Naive B cell (primary cell): ENCODE measurements at regions not wholly inside any gene's neighbourhood (a gene's known extent, or its start where the extent isn't known, plus 50 kb on each side); places are given as distances from the start of the nearest gene placed in this dataset.
"Not testable (repeated sequence)": the region's sequence is repeated elsewhere in the genome, so short reads cannot be mapped to it uniquely, and the experiment has no call there.

Source experiments
- ATAC-seq, 2 donors: fragments of 150-1000 bp; cut with Tn5 transposase; 2 replicates each; pipeline ENCODE4 v1.10.0; 2021; ENCODE audit warnings: low read depth in 2 of 2, mild to moderate bottlenecking in 2 of 2, moderate library complexity in 2 of 2
- DNase-seq: peaks from one replicate; pipeline ENCODE4 v3.0.0; 2022
- H3K27ac Mint-ChIP-seq, 6 donors: one replicate each; pipeline ENCODE4 v1.8.0; 2020 to 2022; ENCODE audit warnings: mild to moderate bottlenecking in 6 of 6, mixed read lengths in 6 of 6, moderate library complexity in 5 of 6, inconsistent platforms in 2 of 6
- H3K27me3 Mint-ChIP-seq, 3 donors: one replicate each; pipeline ENCODE4 v1.8.0; 2021 to 2022; ENCODE audit warnings: mixed read lengths in 3 of 3, mild to moderate bottlenecking in 1 of 3
- H3K36me3 Mint-ChIP-seq, 2 donors: one replicate each; pipeline ENCODE4 v1.8.0; 2020 to 2022; ENCODE audit warnings: mixed read lengths in 2 of 2, inconsistent platforms in 1 of 2, mild to moderate bottlenecking in 1 of 2
- H3K4me1 Mint-ChIP-seq, 3 donors: one replicate each; pipeline ENCODE4 v1.8.0; 2020 to 2022; ENCODE audit warnings: mixed read lengths in 3 of 3, inconsistent platforms in 1 of 3, mild to moderate bottlenecking in 1 of 3, moderate library complexity in 1 of 3
- H3K4me3 Mint-ChIP-seq, 8 donors: one replicate each; pipeline ENCODE4 v1.8.0; 2020 to 2022; ENCODE audit warnings: mild to moderate bottlenecking in 8 of 8, mixed read lengths in 8 of 8, moderate library complexity in 8 of 8, inconsistent platforms in 2 of 8
- H3K9me3 Mint-ChIP-seq, 7 donors: one replicate each; pipeline ENCODE4 v1.8.0; 2020 to 2022; ENCODE audit warnings: mixed read lengths in 7 of 7, mild to moderate bottlenecking in 5 of 7, inconsistent platforms in 2 of 7, moderate library complexity in 1 of 7

DNA sequence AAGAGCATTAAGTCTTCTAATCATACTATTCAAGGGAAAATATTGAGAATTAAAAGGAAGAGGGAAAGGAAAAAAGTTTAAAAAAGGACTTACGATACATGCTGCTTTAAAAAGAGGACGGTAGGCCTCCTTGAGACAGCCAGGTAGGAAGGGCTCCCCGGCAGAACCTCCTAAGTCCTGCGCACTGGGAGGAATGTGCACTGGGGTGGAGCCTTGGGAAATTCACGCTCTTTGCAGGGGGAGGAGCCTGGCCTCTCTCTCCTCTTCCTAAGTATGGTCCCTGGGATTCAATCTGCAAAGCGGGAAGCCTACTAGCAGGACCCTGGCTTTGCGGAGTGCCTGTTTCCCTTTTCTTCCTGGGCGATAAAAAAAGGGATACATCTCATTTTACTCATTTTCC is 553.0 kb downstream of the RPS29 start:
- Mint-ChIP-seq H3K27ac (peak overlapping the region in 2 of 6 donors; percentile 19 to 67), H3K4me3 (no peak overlapping the region), H3K4me1 (peaks cover 0 to 4% (median 0%) of the 10 kb centered on the region in 3 donors), H3K9me3 (no peaks in the 10 kb centered on the region), H3K36me3 (no peaks in the 10 kb centered on the region), H3K27me3 (no peaks in the 10 kb centered on the region)
- ATAC-seq (no peak), DNase-seq (no peak)

- not testable (repeated sequence) for ATAC-seq, H3K4me1 Mint-ChIP-seq, H3K36me3 Mint-ChIP-seq, DNase-seq, H3K4me3 Mint-ChIP-seq, H3K27me3 Mint-ChIP-seq, H3K9me3 Mint-ChIP-seq
- peak overlapping the region in 1 of 6 donors; percentile 61 for H3K27ac Mint-ChIP-seq
Observed at GRCh38 chr14:49031710-49032109, 554.5 kb downstream of the RPS29 start.

DNA sequence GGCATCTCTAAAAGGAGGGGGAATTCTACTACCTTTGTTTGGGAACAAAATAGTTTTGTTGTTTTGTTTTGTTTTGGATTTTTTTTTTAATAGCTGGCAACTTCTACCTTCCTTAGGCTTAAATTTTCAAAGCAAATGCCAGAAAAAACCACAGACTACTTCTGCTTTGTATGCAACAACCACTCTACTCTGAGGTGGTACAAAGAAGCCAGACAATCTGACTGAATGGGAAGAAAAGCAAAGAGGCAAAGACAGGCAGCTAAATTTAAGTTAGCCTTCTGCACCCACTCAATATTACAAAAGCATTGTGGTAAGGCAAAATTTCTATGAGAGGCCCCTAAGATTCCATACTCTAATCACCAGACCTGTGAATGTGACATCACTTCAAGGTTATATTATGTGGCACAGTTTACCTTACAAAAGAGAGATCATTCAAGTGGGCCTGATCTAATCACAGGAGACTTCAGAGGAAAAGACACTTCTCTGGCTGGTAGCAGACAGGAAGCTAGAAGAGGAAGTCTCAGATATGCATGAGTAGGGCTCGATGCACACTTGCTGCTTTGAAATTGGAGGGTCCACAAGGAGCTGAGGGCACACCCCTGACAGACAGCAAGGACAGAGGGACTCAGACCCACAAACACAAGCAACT is 566.6 kb downstream of the RPS29 start:
- Mint-ChIP-seq H3K4me3 (peak overlapping the region; percentile 24 to 88 (median 80)), H3K4me1 (peaks cover 38 to 63% (median 47%) of the 10 kb centered on the region in 3 donors), H3K27ac (peak overlapping the region; percentile 91 to 99 (median 96)), H3K9me3 (peaks cover 0 to 4% (median 0%) of the 10 kb centered on the region in 7 donors), H3K36me3 (no peaks in the 10 kb centered on the region), H3K27me3 (no peaks in the 10 kb centered on the region)
- DNase-seq: peak; percentile 57
- ATAC-seq: peak; percentile 87 to 88

DNA sequence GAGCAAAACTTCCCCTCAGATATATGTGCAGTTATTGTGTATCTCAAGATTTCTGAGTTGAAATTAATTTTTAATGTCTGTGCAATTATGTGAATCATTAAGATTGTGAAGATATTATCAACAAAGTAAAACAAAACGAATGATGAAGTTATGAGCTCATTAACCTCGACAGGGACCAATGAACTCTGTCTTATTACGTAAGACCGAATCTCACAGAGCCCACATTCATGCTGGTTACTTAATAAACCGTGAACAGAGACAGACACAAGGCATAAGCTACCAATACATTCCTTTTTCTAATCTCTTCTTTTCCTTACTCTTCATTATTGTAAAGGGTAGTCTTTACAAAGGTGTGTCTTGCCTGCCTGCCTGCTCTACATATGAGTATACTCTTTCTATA is 568.7 kb downstream of the RPS29 start:
- Mint-ChIP-seq H3K27me3 (no peaks in the 10 kb centered on the region), H3K9me3 (peaks cover 0 to 4% (median 0%) of the 10 kb centered on the region in 7 donors), H3K4me3 (peak overlapping the region in 4 of 8 donors; percentile 40 to 88 (median 69)), H3K27ac (peak overlapping the region; percentile 60 to 96 (median 92)), H3K36me3 (no peaks in the 10 kb centered on the region), H3K4me1 (peaks cover 38 to 58% (median 44%) of the 10 kb centered on the region in 3 donors)
- ATAC-seq (peak in 1 of 2 donors; percentile 11), DNase-seq (peak; percentile 11)

DNA sequence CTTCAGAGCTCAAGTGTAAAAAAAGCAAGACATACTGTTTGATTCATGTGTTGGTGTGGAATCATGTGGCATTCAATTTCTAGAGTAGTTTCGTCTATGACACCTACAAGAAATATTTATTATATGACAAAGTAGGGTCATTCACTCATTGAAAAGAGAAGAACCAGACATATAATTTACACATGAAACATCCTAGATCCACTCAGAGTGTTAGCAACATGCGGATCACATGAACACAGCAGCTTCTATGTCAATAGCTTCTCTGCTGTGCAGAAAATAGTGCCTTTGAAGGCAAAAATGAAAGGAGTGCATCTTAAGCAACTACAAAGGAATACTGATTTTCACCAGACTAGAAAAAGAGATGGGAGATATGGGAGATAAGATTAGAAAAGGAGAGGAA is 569.8 kb downstream of the RPS29 start:
- peak overlapping the region; percentile 29 to 91 (median 82) for H3K27ac Mint-ChIP-seq
- H3K9me3 Mint-ChIP-seq: no peaks in the 10 kb centered on the region
- no peaks in the 10 kb centered on the region for H3K36me3 Mint-ChIP-seq
- H3K27me3 Mint-ChIP-seq: no peaks in the 10 kb centered on the region
- DNase-seq (no peak), ATAC-seq (no peak)
- peak overlapping the region in 2 of 8 donors; percentile 0 to 47 for H3K4me3 Mint-ChIP-seq
- H3K4me1 Mint-ChIP-seq: peaks cover 38 to 52% (median 40%) of the 10 kb centered on the region in 3 donors

DNA sequence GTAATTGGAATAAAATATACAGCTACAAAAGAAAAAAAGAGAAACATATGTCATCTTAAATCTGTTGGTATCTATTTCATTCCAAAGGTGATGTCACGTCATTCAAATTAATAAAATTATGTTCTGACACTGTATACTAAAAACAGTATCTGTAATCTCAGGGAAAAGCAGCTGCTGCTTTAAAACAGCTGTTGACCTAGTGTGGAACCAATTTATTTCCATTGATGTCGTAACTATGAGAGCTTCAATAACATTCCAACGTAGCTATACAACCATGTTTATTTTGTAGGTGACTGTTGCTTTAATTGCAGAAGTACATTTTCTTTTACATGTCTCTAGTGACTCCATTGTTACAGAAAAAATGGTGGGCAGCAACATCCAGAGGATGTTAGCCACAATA is 571.7 kb downstream of the RPS29 start:
- no peak for ATAC-seq
- peaks cover 28 to 34% (median 30%) of the 10 kb centered on the region in 3 donors for H3K4me1 Mint-ChIP-seq

DNA sequence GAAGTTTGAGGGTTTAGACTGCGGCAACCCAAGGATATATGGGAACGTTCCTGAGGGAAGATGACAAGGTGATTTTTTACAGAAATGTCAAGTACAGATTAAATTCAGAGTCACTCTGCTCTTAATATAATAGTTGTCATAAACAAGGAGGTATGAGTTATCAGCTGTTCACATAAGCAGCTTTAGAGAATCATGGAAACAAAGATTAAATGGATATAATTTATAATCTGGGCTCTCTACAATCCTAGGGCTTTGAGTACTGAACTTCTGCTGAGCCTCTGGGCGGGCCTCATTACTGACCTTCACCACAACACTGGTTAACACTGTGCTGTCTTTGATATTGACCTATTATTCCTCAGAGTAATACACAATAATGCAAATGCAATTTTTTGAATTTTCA is 577.8 kb downstream of the RPS29 start:
- Mint-ChIP-seq H3K27me3 (peaks cover 0 to 4% (median 0%) of the 10 kb centered on the region in 3 donors), H3K4me3 (no peak overlapping the region), H3K36me3 (no peaks in the 10 kb centered on the region), H3K4me1 (no peaks in the 10 kb centered on the region), H3K27ac (no peak overlapping the region), H3K9me3 (peaks cover 0 to 2% (median 0%) of the 10 kb centered on the region in 7 donors)
- ATAC-seq: no peak
- no peak for DNase-seq

More for the DNA sequence above, 571.7 kb downstream of the RPS29 start:
- no peak for DNase-seq
- Mint-ChIP-seq H3K36me3 (no peaks in the 10 kb centered on the region), H3K27me3 (no peaks in the 10 kb centered on the region), H3K4me3 (no peak overlapping the region), H3K9me3 (no peaks in the 10 kb centered on the region), H3K27ac (no peak overlapping the region)

DNA sequence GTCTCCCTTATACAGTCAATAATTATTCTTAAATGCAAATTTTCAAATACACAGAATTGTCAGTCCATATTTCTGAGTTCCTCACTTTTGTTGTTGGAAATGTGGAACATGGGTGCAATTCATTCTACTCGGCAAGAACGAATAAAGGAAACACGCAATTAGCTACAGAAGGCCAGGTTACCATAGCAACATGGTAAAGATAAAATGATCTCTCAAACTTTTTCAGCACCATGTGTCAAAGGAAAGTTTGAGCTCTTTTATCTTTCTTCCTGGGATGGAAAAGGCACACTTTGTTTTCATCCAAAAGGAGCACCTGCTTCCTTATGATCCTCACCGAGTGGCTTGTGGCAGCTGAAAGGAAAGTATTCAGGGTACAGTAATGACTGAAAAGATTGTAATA is 595.0 kb downstream of the RPS29 start:
- no peak for ATAC-seq

DNA sequence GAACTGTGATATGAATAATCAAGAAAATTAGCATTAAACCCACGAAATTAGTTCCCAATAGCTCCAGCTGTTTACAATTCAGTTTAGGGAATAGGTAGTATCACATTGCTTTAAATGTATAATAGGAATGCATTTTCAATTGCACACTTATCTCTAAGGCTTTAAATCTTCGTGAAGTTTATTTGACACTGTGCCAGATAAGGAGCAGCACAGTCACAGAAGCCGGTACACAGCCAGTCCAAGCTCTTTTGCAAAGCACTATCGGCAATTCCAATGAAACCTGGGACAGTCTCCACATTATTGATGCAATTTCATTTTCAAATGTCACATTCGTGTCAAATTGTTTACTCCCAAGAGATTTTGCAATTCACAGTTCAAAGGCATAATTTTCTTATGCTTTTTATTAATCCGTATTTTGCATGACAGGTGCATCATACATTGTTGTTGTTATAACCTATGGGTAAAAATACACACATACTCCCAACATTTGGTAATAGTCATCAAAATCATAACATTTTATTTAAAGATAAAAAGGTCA is 602.8 kb downstream of the RPS29 start:
- DNase-seq: no peak
- H3K9me3 Mint-ChIP-seq: peaks cover 0 to 2% (median 0%) of the 10 kb centered on the region in 7 donors
- H3K4me3 Mint-ChIP-seq: no peak overlapping the region
- H3K36me3 Mint-ChIP-seq: no peaks in the 10 kb centered on the region
- no peak overlapping the region for H3K27ac Mint-ChIP-seq
- ATAC-seq: no peak
- H3K27me3 Mint-ChIP-seq: peaks cover 10 to 17% (median 15%) of the 10 kb centered on the region in 3 donors
- no peaks in the 10 kb centered on the region for H3K4me1 Mint-ChIP-seq

More for the DNA sequence above, 595.0 kb downstream of the RPS29 start:
- Mint-ChIP-seq H3K27ac (peak overlapping the region in 1 of 6 donors; percentile 47), H3K36me3 (no peaks in the 10 kb centered on the region), H3K9me3 (no peaks in the 10 kb centered on the region), H3K27me3 (peaks cover 5 to 17% (median 10%) of the 10 kb centered on the region in 3 donors), H3K4me1 (no peaks in the 10 kb centered on the region), H3K4me3 (no peak overlapping the region)
- DNase-seq: no peak

- Mint-ChIP-seq H3K4me3 (no peak overlapping the region), H3K4me1 (no peaks in the 10 kb centered on the region), H3K9me3 (peaks cover 0 to 7% (median 1%) of the 10 kb centered on the region in 7 donors), H3K36me3 (no peaks in the 10 kb centered on the region), H3K27me3 (peaks cover 10 to 15% (median 13%) of the 10 kb centered on the region in 3 donors), H3K27ac (no peak overlapping the region)
- DNase-seq (no peak), ATAC-seq (peak in 1 of 2 donors; percentile 35)
Observed at GRCh38 chr14:48974994-48975393, 611.2 kb downstream of the RPS29 start.

- Mint-ChIP-seq H3K4me3 (no peak overlapping the region), H3K27me3 (peaks cover 14 to 20% (median 17%) of the 10 kb centered on the region in 3 donors), H3K27ac (peak overlapping the region in 1 of 6 donors; percentile 47), H3K36me3 (no peaks in the 10 kb centered on the region), H3K9me3 (peaks cover 0 to 7% (median 1%) of the 10 kb centered on the region in 7 donors), H3K4me1 (no peaks in the 10 kb centered on the region)
- ATAC-seq (no peak), DNase-seq (no peak)
Observed at GRCh38 chr14:48973151-48973550, 613.0 kb downstream of the RPS29 start.

DNA sequence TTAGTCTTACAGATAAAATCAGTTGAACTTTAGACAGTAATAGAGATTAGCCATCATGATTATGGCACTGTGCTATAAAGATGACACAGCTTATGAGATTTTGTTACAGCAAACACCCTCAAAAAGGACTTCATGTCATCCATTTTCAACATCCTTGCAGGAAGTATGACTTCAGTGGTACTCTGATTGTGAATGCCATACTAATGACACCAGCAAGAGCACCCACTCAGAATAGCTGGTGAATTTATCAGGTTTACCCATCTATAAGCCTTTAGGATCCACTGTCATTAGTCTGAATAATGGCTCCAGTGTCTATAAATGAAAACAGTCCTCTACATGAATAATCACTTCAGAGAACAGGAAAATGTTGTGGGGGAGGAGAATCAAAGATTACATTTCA is 615.2 kb downstream of the RPS29 start:
- peaks cover 16 to 26% (median 23%) of the 10 kb centered on the region in 3 donors for H3K27me3 Mint-ChIP-seq
- H3K4me3 Mint-ChIP-seq: no peak overlapping the region
- no peak for ATAC-seq

GRCh38 chr14:48967419-48967818 is 618.8 kb downstream of the RPS29 start:
- peaks cover 11 to 27% (median 20%) of the 10 kb centered on the region in 3 donors for H3K27me3 Mint-ChIP-seq
- H3K36me3 Mint-ChIP-seq: no peaks in the 10 kb centered on the region
- H3K4me1 Mint-ChIP-seq: no peaks in the 10 kb centered on the region
- DNase-seq (no peak), ATAC-seq (no peak)
- peaks cover 0 to 1% (median 0%) of the 10 kb centered on the region in 7 donors for H3K9me3 Mint-ChIP-seq
- no peak overlapping the region for H3K4me3 Mint-ChIP-seq
- no peak overlapping the region for H3K27ac Mint-ChIP-seq

More for the DNA sequence above, 615.2 kb downstream of the RPS29 start:
- peaks cover 0 to 7% (median 1%) of the 10 kb centered on the region in 7 donors for H3K9me3 Mint-ChIP-seq
- no peak overlapping the region for H3K27ac Mint-ChIP-seq
- H3K4me1 Mint-ChIP-seq: no peaks in the 10 kb centered on the region
- no peaks in the 10 kb centered on the region for H3K36me3 Mint-ChIP-seq
- no peak for DNase-seq

- no peak overlapping the region for H3K27ac Mint-ChIP-seq
- ATAC-seq (no peak), DNase-seq (no peak)
- H3K9me3 Mint-ChIP-seq: peaks cover 0 to 5% (median 0%) of the 10 kb centered on the region in 7 donors
- H3K27me3 Mint-ChIP-seq: peaks cover 6 to 11% (median 7%) of the 10 kb centered on the region in 3 donors
- H3K4me3 Mint-ChIP-seq: no peak overlapping the region
- no peaks in the 10 kb centered on the region for H3K36me3 Mint-ChIP-seq
- no peaks in the 10 kb centered on the region for H3K4me1 Mint-ChIP-seq
Observed at GRCh38 chr14:48963231-48963790, 622.9 kb downstream of the RPS29 start.
